Activated naive CD8-positive, alpha-beta T cell treated with anti-CD3 and anti-CD28 coated beads for 36 hours (primary cell): ENCODE measurements at regions not wholly inside any gene's neighbourhood (a gene's known extent, or its start where the extent isn't known, plus 50 kb on each side); places are given as distances from the start of the nearest gene placed in this dataset.
A peak's percentile ranks its signal among the peaks of the same experiment; 100 is the strongest.

Source experiments
- DNase-seq: peaks from one replicate; pipeline ENCODE4 v3.0.0; 2021
- H3K27ac Mint-ChIP-seq: one replicate; pipeline ENCODE4 v1.8.0; 2022; ENCODE audit warnings: mild to moderate bottlenecking, moderate library complexity, mixed read lengths
- H3K27me3 Mint-ChIP-seq: one replicate; pipeline ENCODE4 v1.8.0; 2022; ENCODE audit warnings: mild to moderate bottlenecking, mixed read lengths
- H3K36me3 Mint-ChIP-seq: one replicate; pipeline ENCODE4 v1.8.0; 2021; ENCODE audit warnings: mild to moderate bottlenecking, mixed read lengths
- H3K4me1 Mint-ChIP-seq: one replicate; pipeline ENCODE4 v1.8.0; 2021; ENCODE audit warnings: mixed read lengths
- H3K4me3 Mint-ChIP-seq: one replicate; pipeline ENCODE4 v1.8.0; 2022; ENCODE audit warnings: mild to moderate bottlenecking, moderate library complexity, mixed read lengths
- H3K9me3 Mint-ChIP-seq: one replicate; pipeline ENCODE4 v1.8.0; 2022; ENCODE audit warnings: mixed read lengths

DNA sequence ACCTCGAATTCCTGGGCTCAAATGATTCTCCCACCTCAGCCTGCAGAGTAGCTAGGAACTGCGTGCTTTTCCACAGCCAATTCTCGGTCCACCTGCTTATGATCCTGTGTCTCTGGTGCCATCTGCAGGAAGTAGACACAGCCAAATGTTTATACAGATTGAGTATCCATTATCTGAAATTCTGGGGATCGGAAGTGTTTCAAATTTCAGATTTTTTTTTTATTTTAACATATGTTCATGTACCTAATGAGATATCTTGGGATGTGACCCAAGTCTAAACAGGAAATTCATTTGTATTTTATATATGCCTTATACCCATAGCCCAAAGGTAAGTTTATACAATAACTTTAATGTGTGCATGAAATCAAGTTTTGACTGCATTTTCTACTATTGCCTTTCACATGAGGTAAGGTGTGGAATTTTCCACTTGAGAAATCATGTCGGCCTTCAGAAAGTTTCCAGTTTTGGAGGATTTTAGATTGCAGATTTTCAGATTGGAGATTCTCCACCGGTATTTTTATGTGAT, 89.5 kb downstream of the ESM1 start:
- H3K27me3 Mint-ChIP-seq, result peaks cover 54% of the 10 kb centered on the region
- peaks cover 1% of the 10 kb centered on the region for H3K36me3 Mint-ChIP-seq
- peaks cover 5% of the 10 kb centered on the region for H3K4me1 Mint-ChIP-seq
- no peak for DNase-seq
- no peak overlapping the region for H3K4me3 Mint-ChIP-seq
- H3K9me3 Mint-ChIP-seq, result no peaks in the 10 kb centered on the region
- H3K27ac Mint-ChIP-seq, result no peak overlapping the region

DNA sequence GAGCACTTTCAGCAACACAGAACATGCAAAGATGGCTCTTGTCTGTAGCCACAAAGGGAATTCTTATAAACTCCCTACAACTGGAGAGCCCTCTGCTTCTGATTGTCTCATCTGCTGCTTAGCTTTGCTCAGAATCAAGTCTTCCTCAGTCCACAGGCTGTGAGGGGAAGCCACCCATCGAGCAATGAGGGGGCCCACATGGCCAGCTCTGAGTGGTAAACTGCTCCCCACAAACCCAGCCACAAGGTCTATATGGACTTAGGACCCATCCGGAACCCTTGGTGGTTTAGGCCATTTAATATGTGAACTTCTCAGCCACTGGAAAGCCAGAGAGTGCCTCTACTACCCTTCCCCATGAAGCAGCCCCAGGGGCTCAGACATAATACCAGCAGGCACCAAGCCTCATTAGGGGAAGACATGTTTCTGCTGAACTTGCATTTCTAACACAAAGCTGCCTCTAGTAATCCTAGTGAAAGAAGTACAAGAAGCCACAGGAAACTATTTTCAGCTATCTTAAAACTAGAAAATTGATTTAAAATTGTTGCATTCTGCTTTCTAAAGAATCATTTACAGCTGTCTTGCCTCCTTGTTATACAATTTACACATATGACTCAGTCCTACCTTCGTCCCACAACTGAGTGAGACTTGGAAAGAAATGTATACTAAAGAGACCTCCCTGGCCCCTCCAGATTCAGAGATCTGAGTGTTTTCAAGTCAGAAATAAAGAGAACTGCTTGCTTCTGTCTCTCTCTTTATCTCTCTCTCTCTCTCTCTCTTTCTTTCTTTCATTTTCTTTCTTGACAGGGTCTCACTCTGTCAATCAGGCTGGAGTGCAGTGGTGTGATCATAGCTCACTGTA, 90.2 kb downstream of the ESM1 start:
- Mint-ChIP-seq H3K9me3 (no peaks in the 10 kb centered on the region), H3K4me1 (peaks cover 5% of the 10 kb centered on the region), H3K27ac (no peak overlapping the region), H3K4me3 (no peak overlapping the region), H3K27me3 (peaks cover 53% of the 10 kb centered on the region), H3K36me3 (peaks cover 1% of the 10 kb centered on the region)
- no peak for DNase-seq

DNA sequence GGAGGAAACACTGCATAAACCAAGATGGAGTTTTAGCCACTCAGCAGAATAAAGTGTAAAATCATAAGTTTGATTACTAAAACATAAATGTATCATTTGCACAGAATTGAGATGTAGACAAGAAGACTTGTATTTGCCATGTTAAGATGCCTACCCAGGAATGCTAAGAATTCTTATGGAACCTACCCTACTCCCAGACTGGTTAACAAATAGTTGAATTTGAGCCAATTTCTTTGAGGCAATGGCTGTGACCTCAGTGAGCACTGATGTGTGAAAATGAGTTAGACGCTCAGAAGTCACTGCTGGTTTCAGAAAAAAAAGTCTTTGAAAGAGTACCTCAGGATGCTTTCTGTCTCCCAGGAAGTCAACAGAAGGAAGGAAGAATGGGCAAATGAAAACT, 95.6 kb downstream of the ESM1 start:
- DNase-seq, result no peak
- Mint-ChIP-seq H3K27me3 (peaks cover 61% of the 10 kb centered on the region), H3K9me3 (no peaks in the 10 kb centered on the region), H3K27ac (no peak overlapping the region), H3K4me3 (no peak overlapping the region), H3K36me3 (no peaks in the 10 kb centered on the region), H3K4me1 (no peaks in the 10 kb centered on the region)

DNA sequence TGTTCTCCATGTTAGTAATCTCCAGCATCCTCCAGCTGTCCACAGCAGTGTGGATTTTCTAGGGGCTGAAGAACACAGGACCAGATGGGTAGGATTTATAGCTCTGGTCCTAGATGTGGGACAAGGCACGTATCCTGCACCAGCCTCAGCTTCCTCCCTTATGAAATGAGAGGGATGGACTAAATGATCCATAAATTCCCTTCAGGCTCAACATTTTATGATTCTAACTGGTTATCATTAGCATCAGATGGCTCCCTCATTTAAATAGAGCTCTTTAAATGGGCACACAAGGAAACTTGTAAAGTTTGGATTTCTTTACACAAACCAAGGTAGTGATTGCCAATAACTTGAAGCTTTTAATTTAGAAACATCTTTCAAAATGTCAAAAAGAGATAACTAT, 97.7 kb downstream of the ESM1 start:
- Mint-ChIP-seq H3K36me3 (no peaks in the 10 kb centered on the region), H3K9me3 (no peaks in the 10 kb centered on the region)

DNA sequence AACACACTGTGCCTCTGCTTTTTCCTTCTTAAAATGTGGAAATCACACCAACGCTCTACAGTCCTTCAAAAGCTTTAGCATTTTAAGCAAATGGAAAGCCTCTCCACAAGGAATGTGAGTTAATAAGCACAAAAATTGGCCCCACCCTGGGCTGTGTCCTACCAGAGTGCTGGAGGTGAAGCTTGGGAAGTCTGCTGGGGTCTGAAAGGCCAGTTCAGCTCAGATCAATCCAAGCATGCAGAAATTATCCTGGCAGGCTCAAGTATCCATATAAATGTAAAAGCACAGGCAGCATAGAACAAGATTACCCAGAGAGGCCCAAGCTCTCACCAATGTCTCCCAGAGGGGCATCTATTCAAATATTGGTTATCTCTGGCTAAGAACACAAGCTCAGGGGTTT, 98.5 kb downstream of the ESM1 start:
- Mint-ChIP-seq H3K9me3 (no peaks in the 10 kb centered on the region), H3K4me1 (peaks cover 7% of the 10 kb centered on the region), H3K27me3 (peaks cover 87% of the 10 kb centered on the region), H3K27ac (no peak overlapping the region), H3K4me3 (no peak overlapping the region), H3K36me3 (no peaks in the 10 kb centered on the region)
- DNase-seq, result no peak

More for the DNA sequence above, 97.7 kb downstream of the ESM1 start:
- Mint-ChIP-seq H3K4me1 (peaks cover 7% of the 10 kb centered on the region), H3K27ac (no peak overlapping the region), H3K4me3 (no peak overlapping the region), H3K27me3 (peaks cover 79% of the 10 kb centered on the region)
- DNase-seq, result no peak

DNA sequence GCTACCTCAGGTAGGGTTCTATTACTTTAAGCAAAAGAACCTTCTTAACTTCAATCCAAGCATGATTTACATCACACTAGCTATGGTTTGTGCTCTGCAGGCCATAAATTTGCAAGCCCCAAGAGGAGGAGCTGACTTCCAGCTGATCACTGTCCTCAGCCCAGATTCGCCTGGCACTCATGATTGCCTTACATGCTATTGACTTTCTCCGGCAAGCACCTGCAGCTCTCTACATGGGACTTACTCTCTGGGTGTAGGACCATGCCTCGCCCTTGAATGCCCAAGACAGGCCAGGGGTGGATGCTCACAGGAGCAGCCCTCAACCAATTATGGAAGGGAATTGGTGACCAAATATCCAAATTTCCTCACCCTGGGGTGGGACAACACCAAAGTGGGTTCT, 99.8 kb downstream of the ESM1 start:
- no peak for DNase-seq
- no peak overlapping the region for H3K4me3 Mint-ChIP-seq
- H3K27me3 Mint-ChIP-seq, result peaks cover 88% of the 10 kb centered on the region
- no peaks in the 10 kb centered on the region for H3K9me3 Mint-ChIP-seq
- H3K36me3 Mint-ChIP-seq, result peaks cover 2% of the 10 kb centered on the region
- H3K4me1 Mint-ChIP-seq, result peaks cover 12% of the 10 kb centered on the region
- no peak overlapping the region for H3K27ac Mint-ChIP-seq

DNA sequence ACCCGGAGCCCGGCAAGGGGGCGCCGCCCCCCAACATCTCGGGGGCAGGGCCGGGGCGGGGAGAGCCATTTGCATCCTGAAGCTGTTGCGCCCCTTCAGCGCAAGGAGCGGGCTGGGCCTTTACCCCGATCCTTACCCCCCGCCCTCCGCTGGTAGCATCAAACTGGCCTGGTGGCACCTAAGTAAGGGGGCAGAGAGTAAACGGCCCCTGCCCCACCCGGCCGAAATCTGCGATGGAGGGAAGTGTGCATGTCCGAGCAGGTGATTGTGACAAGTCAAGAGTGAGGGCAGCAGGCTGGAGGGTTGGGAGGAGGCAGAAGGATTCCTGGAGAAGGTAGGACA, 101.2 kb downstream of the ESM1 start:
- Mint-ChIP-seq H3K4me3 (peak overlapping the region; percentile 33), H3K27me3 (peaks cover 83% of the 10 kb centered on the region), H3K4me1 (peaks cover 12% of the 10 kb centered on the region), H3K27ac (no peak overlapping the region), H3K9me3 (no peaks in the 10 kb centered on the region), H3K36me3 (peaks cover 2% of the 10 kb centered on the region)
- DNase-seq, result no peak

DNA sequence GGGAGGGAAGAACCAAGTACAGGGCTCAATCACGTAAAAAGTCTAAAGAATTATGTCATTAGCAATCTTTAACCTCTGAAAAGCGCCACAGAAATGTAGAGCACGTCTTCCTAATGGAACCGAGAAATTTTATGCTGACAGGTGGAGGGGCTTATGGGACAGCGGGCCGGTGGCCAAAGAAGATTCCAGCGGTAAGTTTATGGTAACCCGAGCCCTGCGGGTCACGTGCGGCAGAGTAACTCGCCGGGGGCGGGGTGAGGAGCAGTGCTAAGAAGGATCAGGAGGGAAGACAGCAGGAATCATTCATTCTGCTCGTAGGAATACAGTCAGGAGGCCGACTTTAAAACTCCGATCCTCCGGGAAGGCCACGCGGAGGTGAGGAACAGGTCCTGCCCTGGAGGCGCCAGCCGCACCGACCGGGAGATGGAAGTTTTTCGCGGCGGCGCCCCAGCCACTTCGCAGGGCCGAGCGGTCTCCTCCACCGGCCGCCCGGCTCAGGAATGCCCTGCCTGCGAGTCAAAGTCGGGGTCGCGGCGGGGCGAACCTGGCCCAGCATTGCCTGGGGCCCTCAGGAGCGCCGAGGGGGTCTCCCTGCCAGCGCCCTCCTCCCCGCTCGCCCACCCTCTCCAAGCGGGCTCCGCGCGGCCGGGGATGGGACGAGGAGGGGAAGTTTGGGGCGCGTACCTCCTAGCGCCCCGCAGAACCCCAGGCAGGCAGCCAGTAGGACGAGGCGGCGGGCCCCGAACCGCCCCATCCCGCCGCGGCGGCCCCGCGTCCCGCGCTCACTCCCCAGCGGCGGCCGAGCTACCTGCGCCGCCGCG, 101.8 kb downstream of the ESM1 start:
- no peak for DNase-seq
- no peak overlapping the region for H3K27ac Mint-ChIP-seq
- H3K9me3 Mint-ChIP-seq, result no peaks in the 10 kb centered on the region
- H3K27me3 Mint-ChIP-seq, result peaks cover 82% of the 10 kb centered on the region
- H3K36me3 Mint-ChIP-seq, result peaks cover 2% of the 10 kb centered on the region
- peak overlapping the region; percentile 62 for H3K4me3 Mint-ChIP-seq
- H3K4me1 Mint-ChIP-seq, result peaks cover 12% of the 10 kb centered on the region

DNA sequence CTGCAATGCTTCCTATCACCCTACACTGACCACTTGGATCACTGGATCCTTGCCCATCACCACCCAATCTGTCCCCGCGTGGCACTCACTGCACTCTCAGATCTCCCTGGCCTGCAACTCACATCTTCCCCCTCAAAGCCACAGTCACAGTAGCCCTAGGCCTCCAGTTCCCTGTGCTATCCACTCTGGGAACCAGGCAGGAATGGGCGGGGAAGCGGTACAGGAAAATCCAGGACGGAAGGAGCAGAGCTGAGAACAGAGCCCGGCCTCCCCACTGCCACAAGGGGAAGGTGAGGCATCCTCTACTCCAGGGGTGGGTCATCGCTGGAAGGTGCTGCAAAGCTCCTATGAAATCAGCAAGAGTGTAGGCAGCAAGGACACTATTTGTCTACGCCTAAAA, 102.6 kb downstream of the ESM1 start:
- Mint-ChIP-seq H3K9me3 (no peaks in the 10 kb centered on the region), H3K27ac (no peak overlapping the region)

DNA sequence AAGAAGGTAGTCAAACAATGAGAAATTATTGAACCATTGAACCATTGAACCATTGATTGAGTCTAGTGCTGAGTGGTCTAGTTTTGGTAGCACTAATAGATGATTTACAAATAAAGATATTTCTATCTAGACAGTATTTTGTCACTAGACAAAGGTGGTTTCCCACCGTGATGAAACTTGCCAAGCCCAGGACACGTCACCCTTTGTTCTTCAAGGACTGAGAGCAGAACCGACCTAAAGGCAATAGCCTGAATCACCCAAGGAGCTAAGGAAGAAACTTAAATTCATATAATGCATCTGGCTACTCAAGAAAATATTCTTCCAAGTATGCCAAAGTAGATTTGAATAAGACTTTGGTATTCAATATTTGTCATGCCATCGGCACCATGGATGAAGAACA, 103.3 kb downstream of the ESM1 start:
- Mint-ChIP-seq H3K9me3 (no peaks in the 10 kb centered on the region), H3K36me3 (peaks cover 2% of the 10 kb centered on the region), H3K4me3 (no peak overlapping the region), H3K4me1 (peaks cover 14% of the 10 kb centered on the region), H3K27ac (no peak overlapping the region), H3K27me3 (peaks cover 73% of the 10 kb centered on the region)
- no peak for DNase-seq

More for the DNA sequence above, 102.6 kb downstream of the ESM1 start:
- Mint-ChIP-seq H3K27me3 (peaks cover 77% of the 10 kb centered on the region), H3K36me3 (peaks cover 2% of the 10 kb centered on the region), H3K4me3 (no peak overlapping the region), H3K4me1 (peaks cover 12% of the 10 kb centered on the region)
- DNase-seq, result no peak

DNA sequence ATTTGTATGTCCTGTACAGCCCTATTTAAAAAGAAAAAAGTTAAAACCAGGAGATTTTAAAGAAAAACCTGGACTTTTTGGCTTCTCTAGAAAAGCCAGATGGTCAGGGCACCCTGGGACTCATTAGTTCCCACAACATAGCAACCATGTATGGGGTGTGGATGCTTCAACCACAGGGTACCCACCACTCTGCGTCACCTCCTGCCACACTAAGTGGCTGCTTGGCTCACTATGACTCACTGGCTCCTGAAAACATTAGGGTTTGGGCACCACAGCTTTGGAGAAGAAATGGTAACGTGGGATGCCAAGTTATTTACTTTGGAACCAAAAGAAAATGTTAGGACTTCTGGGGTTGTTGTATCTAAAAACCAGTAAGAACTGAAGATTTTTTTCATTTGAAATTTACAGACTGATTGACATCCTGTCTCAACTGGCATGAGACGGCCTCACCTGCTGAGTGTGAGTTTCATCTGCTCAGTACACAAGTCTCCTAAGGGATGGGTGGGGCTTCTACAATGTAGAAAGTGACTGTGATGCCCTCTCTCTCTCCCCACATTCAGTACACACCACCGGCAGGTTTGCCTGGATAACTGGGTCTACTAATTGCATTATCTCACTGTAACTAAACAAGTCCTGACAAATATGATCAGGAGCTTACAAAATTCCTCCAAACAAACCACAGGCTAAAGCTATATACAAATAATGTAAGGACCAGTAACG, 103.9 kb downstream of the ESM1 start:
- Mint-ChIP-seq H3K4me3 (no peak overlapping the region), H3K27me3 (peaks cover 71% of the 10 kb centered on the region), H3K36me3 (peaks cover 2% of the 10 kb centered on the region), H3K9me3 (no peaks in the 10 kb centered on the region), H3K4me1 (peaks cover 16% of the 10 kb centered on the region), H3K27ac (no peak overlapping the region)
- DNase-seq, result no peak

DNA sequence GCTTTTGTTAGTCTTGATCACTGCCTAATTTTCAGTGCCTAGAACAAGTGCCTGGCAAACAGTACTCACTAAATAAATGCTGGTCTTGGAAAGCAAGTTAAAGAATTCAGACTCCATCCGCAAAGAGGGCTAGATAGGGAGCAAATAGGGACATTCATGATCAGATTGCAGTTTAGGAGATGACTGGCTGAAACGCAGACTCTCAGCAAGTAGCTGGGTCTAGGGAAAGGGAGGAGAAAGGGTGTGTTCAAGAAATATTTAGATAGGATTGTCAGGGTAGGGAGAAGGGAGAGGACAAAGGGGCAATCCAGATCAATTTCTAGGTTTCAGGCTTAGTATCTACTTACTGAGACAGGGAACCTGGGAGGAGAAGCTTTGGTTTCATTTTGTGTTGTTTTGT, 108.4 kb downstream of the ESM1 start:
- Mint-ChIP-seq H3K4me1 (peaks cover 16% of the 10 kb centered on the region), H3K9me3 (no peaks in the 10 kb centered on the region), H3K27ac (no peak overlapping the region), H3K27me3 (peaks cover 51% of the 10 kb centered on the region), H3K4me3 (no peak overlapping the region), H3K36me3 (peaks cover 2% of the 10 kb centered on the region)
- DNase-seq, result no peak

DNA sequence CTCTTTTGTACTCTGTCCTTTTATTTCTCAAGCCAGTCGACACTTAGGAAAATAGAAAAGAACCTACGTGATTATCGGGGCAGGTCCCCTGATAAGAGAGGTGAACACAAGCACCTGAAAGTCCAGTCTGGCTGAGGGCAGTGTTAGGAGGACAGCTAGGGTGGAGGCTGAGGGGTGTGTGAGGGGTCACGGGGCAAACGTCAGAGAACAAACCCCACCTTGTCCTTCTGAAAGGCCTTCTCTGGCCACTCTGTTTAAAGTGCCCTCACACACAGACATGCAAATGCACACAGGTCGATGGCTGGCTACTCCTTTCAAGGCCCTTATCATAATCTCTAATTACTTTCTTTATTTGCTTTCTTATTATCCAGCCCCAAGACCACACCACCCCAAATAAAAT, 108.8 kb downstream of the ESM1 start:
- Mint-ChIP-seq H3K27me3 (peaks cover 51% of the 10 kb centered on the region), H3K36me3 (peaks cover 2% of the 10 kb centered on the region), H3K4me3 (no peak overlapping the region), H3K27ac (no peak overlapping the region), H3K4me1 (peaks cover 13% of the 10 kb centered on the region), H3K9me3 (no peaks in the 10 kb centered on the region)
- DNase-seq, result no peak

DNA sequence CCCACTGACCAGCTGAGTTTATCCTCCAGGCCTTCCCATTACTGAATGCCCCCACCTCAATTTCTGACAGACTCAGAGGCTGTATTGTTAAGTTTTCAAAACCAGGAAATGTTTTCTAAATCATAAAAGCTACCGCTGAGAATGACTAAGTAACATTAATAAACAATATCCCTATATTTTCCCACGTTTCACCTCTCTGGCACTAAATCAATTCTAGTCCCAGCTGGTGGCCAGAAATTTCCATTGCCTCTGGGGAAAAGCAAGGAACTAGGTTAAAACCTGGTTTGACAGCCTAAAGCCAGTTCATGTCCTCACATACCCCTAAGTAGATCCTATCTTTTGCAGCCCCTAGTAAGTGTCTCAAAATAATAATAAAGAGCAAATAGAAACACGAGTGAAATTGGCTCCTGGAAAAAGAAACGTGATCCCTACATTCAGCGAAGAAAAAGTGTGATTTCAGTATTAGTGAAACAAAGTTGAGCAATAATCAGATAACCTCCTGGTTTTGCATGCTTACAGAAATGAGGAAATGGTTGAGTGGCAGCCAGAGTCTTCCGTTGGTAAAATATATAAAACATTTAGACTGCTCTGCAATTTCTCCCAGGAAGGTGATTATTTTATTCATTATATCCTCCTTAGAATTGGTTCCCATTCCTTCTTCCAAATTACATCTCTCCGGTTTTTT, 110.9 kb downstream of the ESM1 start:
- no peak overlapping the region for H3K4me3 Mint-ChIP-seq
- no peaks in the 10 kb centered on the region for H3K36me3 Mint-ChIP-seq
- no peak for DNase-seq
- peaks cover 57% of the 10 kb centered on the region for H3K27me3 Mint-ChIP-seq
- no peak overlapping the region for H3K27ac Mint-ChIP-seq
- peaks cover 16% of the 10 kb centered on the region for H3K4me1 Mint-ChIP-seq
- no peaks in the 10 kb centered on the region for H3K9me3 Mint-ChIP-seq
